Fibroblast of villous mesenchyme (primary cell): ENCODE measurements at regions not wholly inside any gene's neighbourhood (a gene's known extent, or its start where the extent isn't known, plus 50 kb on each side); places are given as distances from the start of the nearest gene placed in this dataset.

ENCODE experiments used
- DNase-seq: peaks from one replicate; pipeline ENCODE4 v3.0.0-alpha.2; 2010; ENCODE audit warnings: low read depth
- H3K4me3 ChIP-seq: 2 replicates; pipeline ENCODE4 v1.5.1; 2011; ENCODE audit warnings: low read depth, mild to moderate bottlenecking, low read length
- TF ChIP-seq, protein P1 (sequence below): IDR thresholded peaks from 2 replicates; pipeline ENCODE4 v1.5.1; 2012; ENCODE audit warnings: low read depth, mild to moderate bottlenecking, low read length; ENCODE audit not compliant: insufficient read depth

DNA sequence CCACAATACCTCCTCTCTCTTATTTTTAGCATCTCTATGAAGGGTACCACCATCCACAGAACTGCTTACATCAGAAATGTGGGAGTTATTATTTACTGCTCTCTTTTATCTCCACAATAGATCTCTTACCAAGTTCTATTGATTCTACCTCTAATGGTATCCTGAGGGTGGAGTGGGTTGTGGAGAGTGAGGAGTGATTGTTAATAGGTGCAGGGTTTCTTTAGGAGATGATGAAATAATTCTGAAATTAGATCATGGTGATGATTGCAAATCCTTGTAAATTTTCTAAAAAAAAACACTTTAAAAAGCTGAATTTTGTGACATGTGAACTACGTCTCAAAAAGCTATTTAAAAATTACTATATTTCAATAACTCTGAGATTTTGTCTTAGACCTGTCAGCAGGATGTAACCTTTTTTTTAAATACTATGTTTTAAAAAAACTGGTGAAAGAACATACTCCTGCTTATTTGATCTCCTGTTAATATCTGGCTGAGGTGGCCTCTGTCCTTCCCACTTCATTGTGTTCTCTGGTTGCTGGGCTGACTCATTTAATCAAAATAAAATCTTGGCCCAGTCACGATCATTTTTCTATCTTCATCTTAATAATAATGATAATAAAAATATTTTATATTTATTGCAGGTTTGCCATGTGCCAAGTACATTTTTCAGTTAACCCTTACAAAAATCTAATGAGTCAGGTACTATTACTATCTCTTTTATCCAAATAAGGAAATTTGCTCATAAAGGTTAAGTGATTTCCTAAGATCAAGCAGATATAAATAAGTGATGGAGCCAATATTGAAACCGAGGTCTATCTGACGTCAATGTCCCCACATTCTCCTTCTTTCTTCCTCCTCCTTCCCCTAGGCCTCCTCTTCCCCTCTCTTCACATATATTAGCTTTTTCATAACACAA is 73.5 kb downstream of the GLUD2 start:
- H3K4me3 ChIP-seq: no peak overlapping the region
- TF ChIP-seq, protein P1, sequence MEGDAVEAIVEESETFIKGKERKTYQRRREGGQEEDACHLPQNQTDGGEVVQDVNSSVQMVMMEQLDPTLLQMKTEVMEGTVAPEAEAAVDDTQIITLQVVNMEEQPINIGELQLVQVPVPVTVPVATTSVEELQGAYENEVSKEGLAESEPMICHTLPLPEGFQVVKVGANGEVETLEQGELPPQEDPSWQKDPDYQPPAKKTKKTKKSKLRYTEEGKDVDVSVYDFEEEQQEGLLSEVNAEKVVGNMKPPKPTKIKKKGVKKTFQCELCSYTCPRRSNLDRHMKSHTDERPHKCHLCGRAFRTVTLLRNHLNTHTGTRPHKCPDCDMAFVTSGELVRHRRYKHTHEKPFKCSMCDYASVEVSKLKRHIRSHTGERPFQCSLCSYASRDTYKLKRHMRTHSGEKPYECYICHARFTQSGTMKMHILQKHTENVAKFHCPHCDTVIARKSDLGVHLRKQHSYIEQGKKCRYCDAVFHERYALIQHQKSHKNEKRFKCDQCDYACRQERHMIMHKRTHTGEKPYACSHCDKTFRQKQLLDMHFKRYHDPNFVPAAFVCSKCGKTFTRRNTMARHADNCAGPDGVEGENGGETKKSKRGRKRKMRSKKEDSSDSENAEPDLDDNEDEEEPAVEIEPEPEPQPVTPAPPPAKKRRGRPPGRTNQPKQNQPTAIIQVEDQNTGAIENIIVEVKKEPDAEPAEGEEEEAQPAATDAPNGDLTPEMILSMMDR: no peak
- no peak for DNase-seq

DNA sequence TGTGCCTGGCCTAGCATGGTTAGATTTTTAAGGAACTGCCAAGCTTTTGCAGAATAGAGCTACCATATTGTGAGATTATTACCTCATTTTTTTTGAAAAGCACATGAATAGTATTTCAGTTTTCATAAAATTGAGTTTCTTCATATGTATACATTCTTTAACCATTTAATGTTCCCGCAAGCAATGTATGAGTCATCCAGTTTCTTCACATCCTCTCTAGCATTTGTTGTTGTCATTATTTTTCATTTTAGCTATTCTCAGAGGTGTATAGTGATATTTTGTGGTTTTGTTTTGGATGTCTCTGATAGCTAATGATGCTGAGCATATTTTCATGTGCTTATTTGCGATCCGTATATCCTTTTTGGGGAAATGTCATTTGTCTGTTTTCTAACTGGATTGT is 74.9 kb downstream of the GLUD2 start:
- no peak overlapping the region for H3K4me3 ChIP-seq
- TF ChIP-seq, protein P1: no peak
- peak; percentile 18 for DNase-seq

DNA sequence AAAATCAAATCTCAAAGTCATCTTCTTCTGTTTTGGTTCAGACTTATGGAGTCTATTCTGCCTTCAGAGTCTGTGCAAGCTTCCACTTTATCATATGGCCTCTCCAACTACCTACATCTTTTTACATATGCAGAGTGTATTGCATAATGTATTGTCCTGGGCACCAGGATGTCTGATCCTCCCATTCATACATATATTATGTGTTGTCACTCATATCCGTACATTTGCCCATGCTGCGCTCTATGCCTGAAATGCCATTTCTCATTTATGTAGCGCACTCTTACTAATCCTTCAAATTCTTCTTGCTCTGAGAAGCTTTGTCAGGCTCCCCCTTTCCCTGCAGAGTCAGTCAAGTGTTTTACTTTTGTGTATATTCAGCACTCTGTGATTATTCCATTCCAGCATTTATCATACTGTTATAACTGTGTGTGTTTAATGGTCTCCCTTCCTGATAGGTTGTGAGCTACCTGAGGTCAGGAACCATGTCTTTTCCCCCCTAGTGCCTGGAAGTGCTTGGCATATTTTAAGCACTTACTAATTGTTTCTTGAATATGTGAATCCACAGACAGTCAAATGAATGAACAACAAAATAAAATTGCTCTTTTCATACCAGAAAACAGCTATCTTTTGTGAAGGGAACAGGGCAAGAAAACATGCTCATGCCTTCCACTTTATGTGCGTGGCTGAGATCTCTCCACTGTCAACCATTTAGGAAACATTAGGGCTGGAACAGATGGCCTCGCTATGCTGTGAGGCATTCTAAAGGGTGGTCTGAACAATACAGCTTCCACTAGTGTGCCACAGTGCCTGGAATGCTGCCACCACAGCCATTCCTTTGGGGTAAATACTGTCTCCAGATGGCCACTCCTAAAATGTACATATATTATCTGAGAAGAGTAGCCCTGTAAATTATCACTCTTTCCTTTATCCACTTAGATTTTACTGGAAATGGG is 81.8 kb downstream of the GLUD2 start:
- H3K4me3 ChIP-seq: no peak overlapping the region
- TF ChIP-seq, protein P1: no peak
- no peak for DNase-seq

DNA sequence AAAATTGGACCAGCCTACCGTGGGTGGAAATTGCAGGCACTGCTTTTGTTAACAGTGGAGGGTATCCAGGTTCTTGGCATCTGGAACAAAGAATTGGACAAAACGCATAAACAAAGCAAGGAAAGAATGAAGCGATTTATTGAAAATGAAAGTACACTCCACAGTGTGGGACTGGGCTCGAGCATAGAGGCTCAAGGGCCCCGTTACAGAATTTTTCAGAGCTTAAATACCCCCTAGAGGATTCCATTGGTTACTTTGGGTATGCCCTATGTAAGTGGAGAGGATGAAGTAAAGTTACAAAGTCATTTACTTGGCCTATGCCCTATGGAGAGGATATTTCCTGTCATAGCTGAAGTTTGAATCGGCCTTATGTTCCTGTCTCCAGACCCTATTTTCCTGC is 85.3 kb downstream of the GLUD2 start:
- no peak for DNase-seq
- H3K4me3 ChIP-seq: no peak overlapping the region
- TF ChIP-seq, protein P1: no peak

DNA sequence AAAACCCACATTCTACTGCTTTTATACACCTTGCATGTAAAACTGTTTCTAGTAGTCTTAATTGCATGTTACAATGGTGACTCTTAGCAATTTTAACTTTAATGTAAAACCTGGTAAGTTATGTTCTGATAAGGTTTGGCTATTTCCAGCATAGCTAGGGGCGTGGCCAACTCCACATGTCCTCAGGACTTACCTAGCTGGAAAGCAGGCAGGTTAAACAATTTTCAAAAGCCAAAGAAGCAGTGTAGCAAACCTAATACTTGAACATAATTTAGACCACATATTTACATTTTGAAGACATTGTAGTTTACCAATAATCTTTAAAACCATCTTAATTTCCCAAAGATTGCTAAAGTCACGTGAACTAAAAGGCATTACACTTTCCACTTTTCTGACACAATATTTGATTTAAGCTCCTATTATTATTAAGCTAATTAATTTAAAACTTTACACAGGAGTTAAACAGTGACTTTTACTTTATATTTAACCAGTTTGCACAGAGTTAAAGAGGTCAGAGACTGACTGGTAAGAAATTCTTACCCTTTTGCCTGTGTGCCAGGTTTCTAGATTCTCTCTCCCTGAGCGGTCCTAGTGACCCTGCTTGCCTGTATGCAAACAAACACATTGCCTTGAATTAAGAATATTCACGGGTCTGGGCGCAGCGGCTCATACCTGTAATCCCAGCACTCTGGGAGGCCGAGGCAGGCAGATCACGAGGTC is 88.2 kb downstream of the GLUD2 start:
- no peak overlapping the region for H3K4me3 ChIP-seq
- no peak for DNase-seq
- TF ChIP-seq, protein P1: no peak

DNA sequence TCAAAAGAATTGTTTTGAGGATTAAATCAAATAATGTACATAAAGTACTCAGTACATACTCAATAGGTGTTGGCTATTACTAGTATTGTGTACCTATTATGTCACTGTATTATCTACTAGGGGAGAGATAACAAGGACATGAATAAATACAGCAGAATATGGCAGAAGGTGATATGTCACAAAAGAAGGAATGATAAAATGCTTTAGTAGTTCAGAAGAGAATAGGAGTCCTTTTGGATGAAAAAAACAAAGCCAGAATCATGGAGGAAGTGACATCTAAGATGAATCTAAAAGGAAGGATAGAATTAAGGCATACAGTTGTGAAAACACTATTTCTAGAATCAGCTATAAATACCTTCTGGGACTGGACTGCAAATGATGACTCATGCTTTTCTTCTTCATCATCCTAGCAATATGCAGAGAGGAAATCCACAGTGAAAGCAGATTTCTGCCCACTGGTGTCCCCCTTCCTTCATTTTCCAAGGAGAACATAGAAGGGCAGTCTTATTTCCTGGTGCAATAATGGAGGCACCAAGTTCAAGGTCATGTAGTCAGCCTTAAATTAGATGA is 98.7 kb downstream of the GLUD2 start:
- no peak overlapping the region for H3K4me3 ChIP-seq
- no peak for DNase-seq
- TF ChIP-seq, protein P1: no peak
